ENCODE measurements at regions not wholly inside any gene's neighbourhood (a gene's known extent, or its start where the extent isn't known, plus 50 kb on each side); places are given as distances from the start of the nearest gene placed in this dataset.
"Not testable (repeated sequence)": the region's sequence is repeated elsewhere in the genome, so short reads cannot be mapped to it uniquely, and the experiment has no call there.

- no peak for DNase-seq
Measured at GRCh38 chr20:56871691-56872090, 242.6 kb downstream of the TFAP2C start.

GRCh38 chr20:56872620-56873458 is 243.7 kb downstream of the TFAP2C start:
- DNase-seq = no peak

- no peak for DNase-seq
Measured at GRCh38 chr20:56873836-56874235, 244.7 kb downstream of the TFAP2C start.

- no peak for DNase-seq
Measured at GRCh38 chr20:56875052-56875659, 246.1 kb downstream of the TFAP2C start.

- no peak for DNase-seq
Measured at GRCh38 chr20:56875803-56876202, 246.7 kb downstream of the TFAP2C start.

GRCh38 chr20:56885521-56885920 is 256.4 kb downstream of the TFAP2C start:
- DNase-seq = no peak

- no peak for DNase-seq
Measured at GRCh38 chr20:56890011-56890410, 260.9 kb downstream of the TFAP2C start.

- DNase-seq = no peak
Measured at GRCh38 chr20:56893226-56893917, 264.3 kb downstream of the TFAP2C start.

- DNase-seq = no peak
Measured at GRCh38 chr20:56896447-56896846, 267.3 kb downstream of the TFAP2C start.

GRCh38 chr20:56897318-56897957 is 268.3 kb downstream of the TFAP2C start:
- no peak for DNase-seq

- no peak for DNase-seq
Measured at GRCh38 chr20:56897958-56898349, 268.8 kb downstream of the TFAP2C start.

- DNase-seq = no peak
Measured at GRCh38 chr20:56899506-56899905, 270.4 kb downstream of the TFAP2C start.

GRCh38 chr20:56900252-56900651 is 271.1 kb downstream of the TFAP2C start:
- no peak for DNase-seq

GRCh38 chr20:56903421-56903820 is 274.3 kb downstream of the TFAP2C start:
- no peak for DNase-seq

GRCh38 chr20:56903858-56904257 is 274.8 kb downstream of the TFAP2C start:
- DNase-seq = no peak

GRCh38 chr20:56909918-56910714 is 281.0 kb downstream of the TFAP2C start:
- no peak for DNase-seq

GRCh38 chr20:56911946-56912345 is 282.8 kb downstream of the TFAP2C start:
- DNase-seq = no peak

GRCh38 chr20:56914532-56914931 is 285.4 kb downstream of the TFAP2C start:
- no peak for DNase-seq

GRCh38 chr20:56916345-56916622 is 287.2 kb downstream of the TFAP2C start:
- no peak for DNase-seq

- not testable (repeated sequence) for DNase-seq
Measured at GRCh38 chr20:56920041-56920440, 290.9 kb downstream of the TFAP2C start.

- DNase-seq = no peak
Measured at GRCh38 chr20:56922497-56922896, 293.4 kb downstream of the TFAP2C start.

Measured in amygdala (tissue), 56 donors.